Body of pancreas (tissue), 4 donors: ENCODE measurements at regions not wholly inside any gene's neighbourhood (a gene's known extent, or its start where the extent isn't known, plus 50 kb on each side); places are given as distances from the start of the nearest gene placed in this dataset.
"Not testable (repeated sequence)": the region's sequence is repeated elsewhere in the genome, so short reads cannot be mapped to it uniquely, and the experiment has no call there.

Experiments used
- ATAC-seq: fragments of 150-250 bp; one replicate; pipeline ENCODE4 v1.9.1; 2016
- DNase-seq, 4 donors: peaks; one replicate each; pipeline ENCODE4 v3.0.0-alpha.2; 2019
- H3K27ac ChIP-seq, 4 donors: fragments of 200-600 bp; sonication (generic); 1 replicate in 3 of 4; 2 replicates in 1 of 4; pipeline versions ENCODE4 v1.5.1 to v1.6.1; 2016 to 2019; ENCODE audit warnings: mild to moderate bottlenecking in 1 of 4, mixed read lengths in 1 of 4, moderate library complexity in 1 of 4
- H3K27me3 ChIP-seq, 2 donors: fragments of 200-600 bp; sonication (generic); one replicate each; pipeline ENCODE4 v1.6.0; 2016; ENCODE audit warnings: mild to moderate bottlenecking in 1 of 2
- H3K36me3 ChIP-seq, 2 donors: fragments of 200-600 bp; sonication (generic); replicated peaks in 1 of 2; 2 replicates each; pipeline ENCODE4 v1.5.1; 2016; ENCODE audit warnings: low read depth in 2 of 2; ENCODE audit not compliant: insufficient read depth in 1 of 2
- H3K4me1 ChIP-seq: fragments of 200-600 bp; sonication (generic); one replicate; pipeline ENCODE4 v1.6.0; 2016
- H3K4me3 ChIP-seq, 2 donors: fragments of 200-600 bp; sonication (generic); 1 replicate in 1 of 2; 2 replicates in 1 of 2; pipeline ENCODE4 v1.5.1; 2016 to 2019
- H3K9me3 ChIP-seq, 3 donors: fragments of 200-600 bp; sonication (generic); 1 replicate in 2 of 3; 2 replicates in 1 of 3; pipeline ENCODE4 v1.5.1; 2016
- CTCF ChIP-seq, 7 experiments: fragments of 450-650 bp in 4 of 7; fragments of 200-600 bp in 3 of 7; sonication (generic) in 3 of 7; IDR thresholded peaks; one replicate each; pipeline ENCODE4 v1.5.1; 2016 to 2019; ENCODE audit warnings: antibody characterized with exemption in 7 of 7
- POLR2A ChIP-seq, 3 donors: fragments of 450-650 bp; IDR thresholded peaks; one replicate each; pipeline ENCODE4 v1.6.1; 2016; ENCODE audit warnings: antibody characterized with exemption in 3 of 3, mild to moderate bottlenecking in 2 of 3
- WGBS, 2 donors: methylation state at CpG; one replicate each; pipeline ENCODE4 v1.1.5; 2017; 5-methylcytosine and 5-hydroxymethylcytosine counted together
- intact Hi-C: fragments of 100-400 bp; cut with DNase I; formaldehyde crosslinking; loops from one replicate; pipeline ENCODE4 v1.15.1; 2023

- intact Hi-C loops, result no loop called here
- Histone ChIP-seq H3K4me3 (no peak overlapping the region), H3K27me3 (no peaks in the 10 kb centered on the region), H3K4me1 (no peaks in the 10 kb centered on the region), H3K9me3 (no peaks in the 10 kb centered on the region), H3K36me3 (no peaks in the 10 kb centered on the region), H3K27ac (no peak overlapping the region)
- WGBS, 2 donors, result 86 to 90% methylated on average over 3 of the region's 3 CpGs
- DNase-seq (no peak), ATAC-seq (no peak)
- TF ChIP-seq CTCF (IDR thresholded peaks at IDR 0.05) (no peak), POLR2A (IDR thresholded peaks at IDR 0.05) (no peak)
Measured at GRCh38 chr3:177405191-177405672, 207.9 kb upstream of the TBL1XR1 start.

GRCh38 chr3:177410730-177411129 is 213.4 kb upstream of the TBL1XR1 start:
- TF ChIP-seq POLR2A (IDR thresholded peaks at IDR 0.05) (no peak), CTCF (IDR thresholded peaks at IDR 0.05) (no peak)
- no peaks in the 10 kb centered on the region for H3K27me3 ChIP-seq
- intact Hi-C loops, result no loop called here
- WGBS, 2 donors, result 5 to 6% methylated on average over 4 of the region's 4 CpGs
- peak; percentile 84 for ATAC-seq
- peak overlapping the region in 3 of 4 donors; percentile 4 to 42 (median 27) for H3K27ac ChIP-seq
- H3K4me3 ChIP-seq, result no peak overlapping the region
- no peaks in the 10 kb centered on the region for H3K36me3 ChIP-seq
- no peaks in the 10 kb centered on the region for H3K9me3 ChIP-seq
- H3K4me1 ChIP-seq, result no peaks in the 10 kb centered on the region
- peak; percentile 48 to 83 (median 76) for DNase-seq

GRCh38 chr3:177411201-177411600 is 213.9 kb upstream of the TBL1XR1 start:
- Histone ChIP-seq H3K27ac (peak overlapping the region in 3 of 4 donors; percentile 17 to 42 (median 27)), H3K36me3 (no peaks in the 10 kb centered on the region), H3K27me3 (no peaks in the 10 kb centered on the region), H3K4me1 (no peaks in the 10 kb centered on the region), H3K4me3 (no peak overlapping the region), H3K9me3 (no peaks in the 10 kb centered on the region)
- WGBS, 2 donors, result 67 to 81% methylated on average over 3 of the region's 3 CpGs
- ATAC-seq, result no peak
- DNase-seq, result no peak
- intact Hi-C loops, result no loop called here
- TF ChIP-seq CTCF (IDR thresholded peaks at IDR 0.05), result no peak

GRCh38 chr3:177412677-177413170 is 215.4 kb upstream of the TBL1XR1 start:
- H3K36me3 ChIP-seq, H3K4me1 ChIP-seq, H3K27ac ChIP-seq, H3K4me3 ChIP-seq, DNase-seq, H3K27me3 ChIP-seq, intact Hi-C loops, ATAC-seq, H3K9me3 ChIP-seq: not testable (repeated sequence)
- 93 to 100% methylated on average over 6 to 13 of the region's 32 CpGs for WGBS, 2 donors

- Histone ChIP-seq H3K36me3 (no peaks in the 10 kb centered on the region), H3K27me3 (no peaks in the 10 kb centered on the region), H3K9me3 (no peaks in the 10 kb centered on the region), H3K27ac (no peak overlapping the region), H3K4me3 (no peak overlapping the region), H3K4me1 (peaks cover 12% of the 10 kb centered on the region)
- WGBS, 2 donors, result 95 to 99% methylated on average over 6 of the region's 6 CpGs
- intact Hi-C loops, result no loop called here
- no peak for DNase-seq
- no peak for TF ChIP-seq CTCF (IDR thresholded peaks at IDR 0.05)
- no peak for TF ChIP-seq POLR2A (IDR thresholded peaks at IDR 0.05)
- no peak for ATAC-seq
Measured at GRCh38 chr3:177414093-177414492, 216.8 kb upstream of the TBL1XR1 start.
